CD14-positive monocyte (primary cell): ENCODE measurements at regions not wholly inside any gene's neighbourhood (a gene's known extent, or its start where the extent isn't known, plus 50 kb on each side); places are given as distances from the start of the nearest gene placed in this dataset.

ENCODE experiments used
- DNase-seq, 3 donors: peaks; one replicate each; pipeline ENCODE4 v3.0.0-alpha.2; 2011 to 2022
- H2AFZ ChIP-seq: 2 replicates; pipeline ENCODE4 v1.6.0; 2012; ENCODE audit warnings: mild to moderate bottlenecking, low read depth, low read length, inconsistent platforms; ENCODE audit not compliant: insufficient read depth, poor library complexity, severe bottlenecking
- H3K27ac ChIP-seq, 2 donors: 1 replicate in 1 of 2; 2 replicates in 1 of 2; pipeline ENCODE4 v1.5.1; 2012 to 2013; ENCODE audit warnings: low read length in 2 of 2, control low read depth in 1 of 2, inconsistent platforms in 1 of 2, low read depth in 1 of 2, mild to moderate bottlenecking in 1 of 2
- H3K27me3 ChIP-seq, 2 donors: one replicate each; pipeline versions ENCODE4 v1.6.0 to v1.6.1; 2011 to 2013; ENCODE audit warnings: low read length in 2 of 2; ENCODE audit not compliant: control insufficient read depth in 2 of 2, insufficient read depth in 2 of 2
- H3K36me3 ChIP-seq, 2 donors: replicated peaks in 1 of 2; 1 replicate in 1 of 2; 2 replicates in 1 of 2; pipeline versions ENCODE4 v1.5.1 to v1.6.1; 2012 to 2013; ENCODE audit warnings: low read length in 2 of 2, control low read depth in 1 of 2, inconsistent platforms in 1 of 2, mild to moderate bottlenecking in 1 of 2; ENCODE audit not compliant: insufficient read depth in 2 of 2, control insufficient read depth in 1 of 2
- H3K4me1 ChIP-seq, 2 donors: 1 replicate in 1 of 2; 2 replicates in 1 of 2; pipeline versions ENCODE4 v1.5.1 to v1.6.1; 2012 to 2013; ENCODE audit warnings: low read length in 2 of 2, control low read depth in 1 of 2, inconsistent platforms in 1 of 2, mild to moderate bottlenecking in 1 of 2, moderate library complexity in 1 of 2; ENCODE audit not compliant: insufficient read depth in 2 of 2, control insufficient read depth in 1 of 2
- H3K4me2 ChIP-seq: replicated peaks from 2 replicates; pipeline ENCODE3; 2012; ENCODE audit warnings: low read length, moderate library complexity, mild to moderate bottlenecking; ENCODE audit not compliant: poor library complexity, severe bottlenecking; ENCODE audit errors: extremely low read depth
- H3K4me3 ChIP-seq, 3 experiments: fragments of 200-600 bp in 1 of 3; sonication (generic) in 1 of 3; replicated peaks in 1 of 3; 1 replicate in 2 of 3; 2 replicates in 1 of 3; pipeline ENCODE4 v1.5.1; 2011 to 2013; ENCODE audit warnings: low read length in 3 of 3, mild to moderate bottlenecking in 3 of 3, control low read depth in 2 of 3, low read depth in 2 of 3, inconsistent platforms in 1 of 3, moderate library complexity in 1 of 3
- H3K79me2 ChIP-seq: 2 replicates; pipeline ENCODE4 v1.6.0; 2012; ENCODE audit warnings: mild to moderate bottlenecking, control low read depth, inconsistent platforms, low read length, moderate library complexity; ENCODE audit not compliant: insufficient read depth
- H3K9ac ChIP-seq: 2 replicates; pipeline ENCODE4 v1.6.0; 2017; ENCODE audit warnings: low read length, mild to moderate bottlenecking; ENCODE audit not compliant: insufficient read depth, poor library complexity, severe bottlenecking
- H3K9me3 ChIP-seq, 2 donors: replicated peaks in 1 of 2; 1 replicate in 1 of 2; 2 replicates in 1 of 2; pipeline versions ENCODE4 v1.5.1 to v1.6.1; 2012 to 2013; ENCODE audit warnings: low read length in 2 of 2, control low read depth in 1 of 2; ENCODE audit not compliant: control insufficient read depth in 1 of 2, insufficient read depth in 1 of 2
- H4K20me1 ChIP-seq: 2 replicates; pipeline ENCODE4 v1.6.0; 2012; ENCODE audit warnings: mild to moderate bottlenecking, low read length, control low read depth, moderate library complexity; ENCODE audit not compliant: insufficient read depth
- H3K27ac Mint-ChIP-seq, 7 donors: one replicate each; pipeline ENCODE4 v1.8.0; 2020; ENCODE audit warnings: mild to moderate bottlenecking in 7 of 7, mixed read lengths in 7 of 7, moderate library complexity in 6 of 7, inconsistent platforms in 2 of 7
- H3K27me3 Mint-ChIP-seq, 3 donors: one replicate each; pipeline ENCODE4 v1.8.0; 2021 to 2022; ENCODE audit warnings: low read depth in 3 of 3, mild to moderate bottlenecking in 3 of 3, mixed read lengths in 3 of 3, moderate library complexity in 3 of 3, inconsistent platforms in 1 of 3
- H3K36me3 Mint-ChIP-seq, 2 donors: one replicate each; pipeline ENCODE4 v1.8.0; 2020; ENCODE audit warnings: mixed read lengths in 2 of 2, inconsistent platforms in 1 of 2, mild to moderate bottlenecking in 1 of 2
- H3K4me1 Mint-ChIP-seq: one replicate; pipeline ENCODE4 v1.8.0; 2020; ENCODE audit warnings: mild to moderate bottlenecking, mixed read lengths
- H3K4me3 Mint-ChIP-seq, 2 donors: one replicate each; pipeline ENCODE4 v1.8.0; 2020; ENCODE audit warnings: mild to moderate bottlenecking in 2 of 2, mixed read lengths in 2 of 2, moderate library complexity in 1 of 2
- H3K9me3 Mint-ChIP-seq, 7 donors: one replicate each; pipeline ENCODE4 v1.8.0; 2020 to 2022; ENCODE audit warnings: mixed read lengths in 7 of 7, mild to moderate bottlenecking in 6 of 7, moderate library complexity in 6 of 7, inconsistent platforms in 2 of 7
- CTCF ChIP-seq: fragments of 200-600 bp; IDR thresholded peaks from one replicate; pipeline ENCODE4 v1.8.0; 2022; ENCODE audit warnings: antibody characterized with exemption, mild to moderate bottlenecking
- WGBS: methylation state at CpG from one replicate; pipeline ENCODE4 v1.1.5; 2013; ENCODE audit warnings: missing lambda C conversion rate; ENCODE audit not compliant: insufficient coverage; 5-methylcytosine and 5-hydroxymethylcytosine counted together
- intact Hi-C, 2 donors: fragments of 100-400 bp; cut with micrococcal nuclease; formaldehyde crosslinking; loops; one replicate each; pipeline versions ENCODE4 v1.15.0 to v1.15.1; 2023

DNA sequence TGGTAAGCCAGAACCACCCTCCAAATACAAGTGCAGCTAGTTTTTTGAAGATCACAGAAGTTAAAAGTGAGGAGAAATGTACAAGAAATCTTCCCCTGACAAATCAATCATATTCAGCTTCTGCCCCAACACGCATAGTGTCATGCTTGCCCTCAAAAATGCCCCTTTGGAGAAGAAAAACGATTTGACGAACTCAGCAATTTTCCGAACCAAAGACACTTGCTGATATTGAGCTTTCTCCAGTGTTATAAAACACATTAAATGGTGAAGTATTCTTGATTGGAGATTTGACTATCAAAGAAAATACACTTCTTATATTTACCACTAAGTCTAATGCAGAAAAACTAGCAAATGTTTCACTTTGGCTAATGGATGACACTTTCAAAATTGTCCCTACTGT is 195.5 kb downstream of the ETV1 start:
- H3K4me3 ChIP-seq, result no peak overlapping the region
- H3K36me3 ChIP-seq, result no peaks in the 10 kb centered on the region
- Mint-ChIP-seq H3K4me3 (no peak overlapping the region), H3K27ac (no peak overlapping the region), H3K9me3 (peaks cover 0 to 4% (median 2%) of the 10 kb centered on the region in 7 donors), H3K36me3 (no peaks in the 10 kb centered on the region), H3K4me1 (no peaks in the 10 kb centered on the region), H3K27me3 (peaks cover 0 to 3% (median 1%) of the 10 kb centered on the region in 3 donors)
- no peaks in the 10 kb centered on the region for H3K79me2 ChIP-seq
- no peak overlapping the region for H3K27ac ChIP-seq
- H3K4me1 ChIP-seq, result no peaks in the 10 kb centered on the region
- H4K20me1 ChIP-seq, result no peaks in the 10 kb centered on the region
- TF ChIP-seq CTCF, result no peak
- H3K9me3 ChIP-seq, result peaks cover 0 to 1% of the 10 kb centered on the region in 2 donors
- intact Hi-C loops, result no loop called here
- WGBS, result no CpG with 5 or more reads among the region's 4 CpGs
- H3K9ac ChIP-seq, result no peak overlapping the region
- no peak for DNase-seq
- H3K27me3 ChIP-seq, result no peaks in the 10 kb centered on the region
- H3K4me2 ChIP-seq, result no peak overlapping the region
- H2AFZ ChIP-seq, result no peak overlapping the region

DNA sequence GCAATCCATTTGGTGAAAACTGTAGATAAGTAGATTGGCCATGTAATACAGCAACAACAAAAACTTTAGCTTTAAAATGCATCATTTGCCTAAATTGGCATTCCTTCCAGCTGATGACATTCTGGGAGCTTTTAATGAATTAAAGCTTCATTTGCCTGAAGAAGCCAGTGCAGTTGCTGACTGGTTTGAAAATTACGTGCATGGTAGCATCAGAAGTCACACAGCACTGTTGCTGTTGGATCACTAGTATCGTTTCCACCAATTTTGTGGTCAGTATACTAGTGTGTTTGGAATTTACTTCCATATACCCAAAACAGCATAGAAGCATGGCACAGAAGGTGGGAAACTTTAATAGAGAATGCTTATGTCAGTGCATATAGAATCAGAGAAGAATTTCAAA is 194.9 kb downstream of the ETV1 start:
- Histone ChIP-seq H3K4me1 (no peaks in the 10 kb centered on the region), H3K27ac (no peak overlapping the region), H3K27me3 (no peaks in the 10 kb centered on the region), H3K4me3 (no peak overlapping the region), H3K79me2 (no peaks in the 10 kb centered on the region), H3K9me3 (peaks cover 0 to 4% of the 10 kb centered on the region in 2 donors), H3K9ac (no peak overlapping the region), H4K20me1 (no peaks in the 10 kb centered on the region), H2AFZ (no peak overlapping the region), H3K36me3 (no peaks in the 10 kb centered on the region), H3K4me2 (no peak overlapping the region)
- Mint-ChIP-seq H3K27me3 (peaks cover 0 to 3% (median 1%) of the 10 kb centered on the region in 3 donors), H3K9me3 (peaks cover 0 to 4% (median 2%) of the 10 kb centered on the region in 7 donors), H3K36me3 (no peaks in the 10 kb centered on the region), H3K4me1 (no peaks in the 10 kb centered on the region), H3K4me3 (no peak overlapping the region), H3K27ac (no peak overlapping the region)
- DNase-seq, result no peak
- TF ChIP-seq CTCF, result no peak
- intact Hi-C loops, result no loop called here
- WGBS, result no CpG with 5 or more reads among the region's 2 CpGs
